AG04449 (cell line): ENCODE measurements at regions not wholly inside any gene's neighbourhood (a gene's known extent, or its start where the extent isn't known, plus 50 kb on each side); places are given as distances from the start of the nearest gene placed in this dataset.

ENCODE experiments used
- CTCF ChIA-PET: fragments of 350-600 bp; formaldehyde crosslinking; extraction: SDS; loops from one replicate; lab custom pipeline; 2021; ENCODE audit warnings: antibody characterized with exemption; lab: Yijun Ruan, JAX
- POLR2A ChIA-PET: fragments of 400-600, 350-600 bp; formaldehyde crosslinking; extraction: SDS; loops from one replicate; lab custom pipeline; 2020; ENCODE audit warnings: antibody characterized with exemption, inconsistent platforms; lab: Yijun Ruan, JAX
- DNase-seq: peaks from one replicate; pipeline ENCODE4 v3.0.0-alpha.2; 2010; ENCODE audit warnings: low read depth, low spot score
- H3K4me3 ChIP-seq: 2 replicates; pipeline ENCODE4 v1.5.1; 2011; ENCODE audit warnings: low read depth, mild to moderate bottlenecking, control low read depth, low read length
- TF ChIP-seq, protein P1 (sequence below): IDR thresholded peaks from one replicate; pipeline ENCODE4 v1.5.1; 2011; ENCODE audit warnings: mild to moderate bottlenecking, moderate library complexity, low read length, control low read depth, inconsistent platforms; ENCODE audit not compliant: insufficient read depth; ENCODE audit errors: missing control alignments

DNA sequence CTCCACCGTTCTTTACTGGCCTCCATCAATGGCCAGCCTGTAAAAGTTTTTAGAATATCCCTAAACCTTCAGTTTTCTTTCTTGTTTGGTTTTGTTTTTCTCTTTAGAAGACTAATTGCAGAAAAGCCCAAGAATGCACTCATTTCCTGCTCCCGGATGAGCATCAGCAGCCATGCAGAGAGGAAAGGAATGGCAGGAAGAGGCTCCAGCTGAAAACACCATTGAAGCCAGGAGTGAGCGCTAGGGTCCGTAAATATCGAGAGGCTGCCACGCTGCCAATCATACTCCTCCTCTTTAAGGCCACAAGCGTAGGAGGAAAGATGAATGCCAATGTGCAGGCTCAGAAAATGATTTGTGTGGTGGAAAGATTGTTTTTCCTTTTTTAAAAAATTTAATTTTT, 57.4 kb upstream of the UBE2L5 start:
- POLR2A ChIA-PET = no interaction called here
- no peak overlapping the region for H3K4me3 ChIP-seq
- no peak for DNase-seq
- TF ChIP-seq, protein P1, sequence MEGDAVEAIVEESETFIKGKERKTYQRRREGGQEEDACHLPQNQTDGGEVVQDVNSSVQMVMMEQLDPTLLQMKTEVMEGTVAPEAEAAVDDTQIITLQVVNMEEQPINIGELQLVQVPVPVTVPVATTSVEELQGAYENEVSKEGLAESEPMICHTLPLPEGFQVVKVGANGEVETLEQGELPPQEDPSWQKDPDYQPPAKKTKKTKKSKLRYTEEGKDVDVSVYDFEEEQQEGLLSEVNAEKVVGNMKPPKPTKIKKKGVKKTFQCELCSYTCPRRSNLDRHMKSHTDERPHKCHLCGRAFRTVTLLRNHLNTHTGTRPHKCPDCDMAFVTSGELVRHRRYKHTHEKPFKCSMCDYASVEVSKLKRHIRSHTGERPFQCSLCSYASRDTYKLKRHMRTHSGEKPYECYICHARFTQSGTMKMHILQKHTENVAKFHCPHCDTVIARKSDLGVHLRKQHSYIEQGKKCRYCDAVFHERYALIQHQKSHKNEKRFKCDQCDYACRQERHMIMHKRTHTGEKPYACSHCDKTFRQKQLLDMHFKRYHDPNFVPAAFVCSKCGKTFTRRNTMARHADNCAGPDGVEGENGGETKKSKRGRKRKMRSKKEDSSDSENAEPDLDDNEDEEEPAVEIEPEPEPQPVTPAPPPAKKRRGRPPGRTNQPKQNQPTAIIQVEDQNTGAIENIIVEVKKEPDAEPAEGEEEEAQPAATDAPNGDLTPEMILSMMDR = no peak
- CTCF ChIA-PET = interaction anchor here (1.1 kb wide), 1 partner anchor 14 kb away, joined by 3 read pairs; no protein-coding TSS in a partner anchor

DNA sequence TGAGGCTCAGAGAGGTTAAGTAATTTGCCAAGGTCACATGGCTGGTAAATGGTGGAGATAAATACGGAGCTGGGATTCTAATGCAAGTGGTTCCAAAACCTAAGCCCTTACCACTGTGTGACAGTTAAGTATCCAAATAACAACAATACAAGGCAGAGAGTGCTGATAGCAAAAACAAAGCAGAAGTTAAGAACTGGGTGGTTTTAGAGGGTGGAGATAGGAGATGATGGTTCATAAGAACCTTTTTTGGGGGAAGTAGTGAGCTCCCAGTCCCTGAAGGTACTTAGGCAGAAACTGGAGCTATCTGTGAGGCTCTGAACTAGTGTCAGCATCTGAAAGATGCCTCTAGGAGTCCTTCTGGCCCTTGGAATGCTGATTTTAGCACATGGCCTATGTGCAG, 56.2 kb upstream of the UBE2L5 start:
- DNase-seq = no peak
- ChIA-PET POLR2A (no interaction called here), CTCF (interaction anchor here (0.8 to 1.2 kb wide), 3 partner anchors 12 to 200 kb away, joined by 3 read pairs; no protein-coding TSS in a partner anchor)
- TF ChIP-seq, protein P1 = no peak
- H3K4me3 ChIP-seq = no peak overlapping the region

DNA sequence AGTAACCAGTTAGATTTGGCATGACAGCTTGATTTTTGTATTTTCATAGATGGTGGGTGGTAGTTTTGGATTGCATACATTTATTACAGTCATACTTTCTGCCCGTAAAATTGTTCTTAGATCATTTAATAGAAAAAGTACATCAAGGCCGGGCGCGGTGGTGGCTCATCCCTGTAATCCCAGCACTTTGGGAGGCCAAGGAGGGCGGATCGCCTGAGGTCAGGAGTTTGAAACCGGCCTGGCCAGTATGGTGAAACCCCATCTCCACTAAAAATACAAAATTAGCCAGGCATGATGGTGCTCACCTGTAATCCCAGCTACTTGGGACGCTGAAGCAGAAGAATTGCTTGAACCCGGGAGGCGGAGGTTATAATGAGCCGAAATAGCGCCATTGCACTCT, 55.0 kb upstream of the UBE2L5 start:
- ChIA-PET POLR2A (no interaction called here), CTCF (no interaction called here)
- no peak overlapping the region for H3K4me3 ChIP-seq
- DNase-seq = no peak
- TF ChIP-seq, protein P1 = no peak

DNA sequence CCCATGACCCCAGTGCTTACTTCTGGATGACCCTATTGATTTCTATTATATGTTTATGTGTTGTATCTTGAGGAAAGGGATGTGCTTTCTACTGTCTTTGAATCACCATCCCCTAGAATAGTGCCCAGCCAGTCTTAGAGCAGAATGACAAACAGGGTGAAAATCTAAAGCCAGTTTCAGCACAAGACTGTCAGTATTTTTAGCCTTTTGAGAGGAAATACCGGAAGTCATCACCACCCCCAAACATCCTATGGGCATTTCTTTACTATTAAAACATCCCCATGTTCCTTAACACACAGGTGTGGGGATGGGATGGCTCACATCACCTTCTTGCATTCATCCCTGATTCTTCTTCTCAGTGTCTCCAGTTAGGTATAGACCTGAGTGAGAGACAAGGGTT, 52.1 kb upstream of the UBE2L5 start:
- CTCF ChIA-PET = no interaction called here
- DNase-seq = no peak
- H3K4me3 ChIP-seq = no peak overlapping the region
- POLR2A ChIA-PET = no interaction called here
- TF ChIP-seq, protein P1 = no peak

DNA sequence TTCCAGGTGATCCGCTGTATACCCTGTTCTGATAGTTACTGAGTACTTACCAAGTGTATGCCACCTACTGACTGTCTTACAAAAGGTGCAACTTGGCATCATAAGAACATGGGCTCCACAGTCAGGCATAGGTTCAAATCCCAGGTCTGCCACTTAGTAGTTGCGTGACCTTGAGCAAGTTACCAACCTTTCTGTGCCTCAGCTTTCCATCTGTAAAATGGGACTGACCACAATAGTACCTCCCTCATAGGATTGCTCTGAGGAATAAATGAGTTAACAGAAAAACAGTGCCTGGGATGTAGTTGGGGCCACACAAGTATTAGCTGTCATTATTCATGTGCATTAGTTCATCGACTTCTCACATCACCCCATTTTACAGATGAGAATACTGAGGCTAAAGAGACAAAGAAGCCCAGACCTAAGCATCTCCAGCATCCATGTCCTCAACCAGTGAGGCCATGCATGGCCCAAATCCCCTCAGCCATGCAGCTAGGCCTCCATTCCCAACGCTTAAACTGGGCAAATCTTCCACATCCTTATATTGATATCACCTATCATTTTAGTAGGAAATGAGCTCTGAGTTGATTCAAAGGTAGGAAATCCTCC, 51.3 kb upstream of the UBE2L5 start:
- DNase-seq = no peak
- ChIA-PET POLR2A (no interaction called here), CTCF (no interaction called here)
- H3K4me3 ChIP-seq = no peak overlapping the region
- TF ChIP-seq, protein P1 = no peak

DNA sequence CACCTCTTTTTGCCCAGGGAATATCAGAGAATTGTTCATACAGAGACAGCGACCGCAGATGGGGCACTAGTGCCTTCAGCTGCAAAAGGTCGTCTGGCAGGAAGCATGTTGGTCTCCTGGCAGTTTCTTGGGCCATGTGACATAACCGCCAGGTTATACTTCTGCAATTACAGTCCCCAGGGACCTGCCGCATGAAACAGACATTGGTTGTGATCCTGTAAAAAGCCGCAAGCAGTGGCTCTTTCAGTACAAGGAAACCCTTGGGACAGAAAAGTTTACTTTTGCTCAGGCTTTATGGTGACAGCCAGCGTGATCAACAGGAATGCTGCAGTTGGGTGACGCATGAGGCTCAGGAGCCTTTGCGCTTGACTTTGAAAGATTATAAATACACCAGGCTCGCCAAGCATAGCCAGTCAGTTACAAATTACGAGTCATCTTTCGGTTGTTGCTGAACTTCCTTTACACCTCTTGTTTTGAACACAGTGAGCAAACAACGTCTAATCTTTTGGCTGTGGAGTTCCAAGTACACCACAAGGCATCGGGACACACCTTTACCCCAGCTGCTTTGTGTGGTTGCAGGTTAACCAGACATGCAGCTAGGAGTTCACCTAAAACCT, 50.5 kb upstream of the UBE2L5 start:
- ChIA-PET POLR2A (interaction anchor here (0.5 kb wide), 1 partner anchor 133 kb away, joined by 3 read pairs; no protein-coding TSS in a partner anchor), CTCF (interaction anchor here (1.5 kb wide), 1 partner anchor 23 kb away, joined by 4 read pairs; no protein-coding TSS in a partner anchor)
- peak; percentile 9 for DNase-seq
- TF ChIP-seq, protein P1 = no peak
- H3K4me3 ChIP-seq = no peak overlapping the region
